ENCODE measurements at regions not wholly inside any gene's neighbourhood (a gene's known extent, or its start where the extent isn't known, plus 50 kb on each side); places are given as distances from the start of the nearest gene placed in this dataset.

- Histone ChIP-seq H3K27ac (no peak overlapping the region), H3K9me3 (no peaks in the 10 kb centered on the region), H3K4me1 (no peaks in the 10 kb centered on the region), H3K36me3 (no peaks in the 10 kb centered on the region), H3K4me3 (no peak overlapping the region), H3K27me3 (no peaks in the 10 kb centered on the region)
- DNase-seq (no peak), ATAC-seq (no peak)
- in situ Hi-C loops (cut with MboI; ENCODE audit: low sequenced_read_pairs in 4 of 4), result no loop called here
- TF ChIP-seq POLR2A (IDR thresholded peaks at IDR 0.05) (no peak), CTCF (IDR thresholded peaks at IDR 0.05 in 4 of 5, conservative IDR thresholded peaks at IDR 0.05 in 1 of 5) (no peak)
- intact Hi-C loops (cut with DNase I; ENCODE audit: low total_unique reads), result no loop called here
These were observed 114.9 kb downstream of the FANCF start for GRCh38 chr11:22510741-22511140.

GRCh38 chr11:22510010-22510409, 115.6 kb downstream of the FANCF start:
- no peaks in the 10 kb centered on the region for H3K27me3 ChIP-seq
- H3K36me3 ChIP-seq, result no peaks in the 10 kb centered on the region
- H3K27ac ChIP-seq, result no peak overlapping the region
- ATAC-seq (no peak), DNase-seq (no peak)
- in situ Hi-C loops (cut with MboI; ENCODE audit: low sequenced_read_pairs in 4 of 4) (no loop called here), intact Hi-C loops (cut with DNase I; ENCODE audit: low total_unique reads) (no loop called here)
- TF ChIP-seq POLR2A (IDR thresholded peaks at IDR 0.05) (no peak), CTCF (IDR thresholded peaks at IDR 0.05 in 4 of 5, conservative IDR thresholded peaks at IDR 0.05 in 1 of 5) (no peak)
- H3K4me1 ChIP-seq, result no peaks in the 10 kb centered on the region
- no peak overlapping the region for H3K4me3 ChIP-seq
- H3K9me3 ChIP-seq, result no peaks in the 10 kb centered on the region

GRCh38 chr11:22508665-22509064, 117.0 kb downstream of the FANCF start:
- no peak overlapping the region for H3K27ac ChIP-seq
- ATAC-seq, result no peak
- no peaks in the 10 kb centered on the region for H3K27me3 ChIP-seq
- in situ Hi-C loops (cut with MboI; ENCODE audit: low sequenced_read_pairs in 4 of 4) (no loop called here), intact Hi-C loops (cut with DNase I; ENCODE audit: low total_unique reads) (no loop called here)
- DNase-seq, result no peak
- TF ChIP-seq CTCF (IDR thresholded peaks at IDR 0.05 in 4 of 5, conservative IDR thresholded peaks at IDR 0.05 in 1 of 5) (no peak), POLR2A (IDR thresholded peaks at IDR 0.05) (no peak)
- no peak overlapping the region for H3K4me3 ChIP-seq
- no peaks in the 10 kb centered on the region for H3K9me3 ChIP-seq
- no peaks in the 10 kb centered on the region for H3K36me3 ChIP-seq
- H3K4me1 ChIP-seq, result no peaks in the 10 kb centered on the region

DNA sequence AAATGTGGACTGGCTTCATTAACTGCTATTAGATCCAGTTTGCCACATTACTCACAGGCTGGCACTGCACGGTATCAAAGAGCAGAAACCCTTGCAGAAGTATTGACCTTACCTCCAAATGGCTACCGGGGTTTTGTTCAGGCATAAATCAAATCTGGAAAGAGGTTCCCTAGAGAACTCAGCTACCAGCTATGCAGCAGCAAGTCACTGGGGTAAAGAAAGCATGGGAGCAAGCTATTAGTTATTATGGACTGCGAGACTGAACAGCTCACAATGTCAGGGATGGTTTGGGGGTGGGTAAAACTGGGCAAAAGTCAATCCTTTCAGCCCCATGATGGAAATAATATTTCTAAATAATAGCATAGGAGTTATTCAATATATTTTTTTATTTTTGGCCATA, 128.1 kb downstream of the FANCF start:
- Histone ChIP-seq H3K36me3 (no peaks in the 10 kb centered on the region), H3K27me3 (no peaks in the 10 kb centered on the region), H3K9me3 (no peaks in the 10 kb centered on the region), H3K4me3 (no peak overlapping the region), H3K27ac (no peak overlapping the region), H3K4me1 (no peaks in the 10 kb centered on the region)
- DNase-seq (no peak), ATAC-seq (no peak)
- in situ Hi-C loops (cut with MboI; ENCODE audit: low sequenced_read_pairs in 4 of 4) (no loop called here), intact Hi-C loops (cut with DNase I; ENCODE audit: low total_unique reads) (no loop called here)
- TF ChIP-seq POLR2A (IDR thresholded peaks at IDR 0.05), result no peak
- no peak for TF ChIP-seq CTCF (IDR thresholded peaks at IDR 0.05 in 4 of 5, conservative IDR thresholded peaks at IDR 0.05 in 1 of 5)

- no peak for ATAC-seq
- intact Hi-C loops (cut with DNase I; ENCODE audit: low total_unique reads) (no loop called here), in situ Hi-C loops (cut with MboI; ENCODE audit: low sequenced_read_pairs in 4 of 4) (no loop called here)
- Histone ChIP-seq H3K9me3 (no peaks in the 10 kb centered on the region), H3K4me3 (no peak overlapping the region), H3K27ac (no peak overlapping the region), H3K27me3 (no peaks in the 10 kb centered on the region), H3K4me1 (no peaks in the 10 kb centered on the region), H3K36me3 (no peaks in the 10 kb centered on the region)
- DNase-seq, result no peak
- TF ChIP-seq POLR2A (IDR thresholded peaks at IDR 0.05) (no peak), CTCF (IDR thresholded peaks at IDR 0.05 in 4 of 5, conservative IDR thresholded peaks at IDR 0.05 in 1 of 5) (no peak)
These were observed 133.9 kb downstream of the FANCF start for GRCh38 chr11:22491555-22492225.

Measured in gastrocnemius medialis (tissue), 4 donors.